KBM-7 (cell line): ENCODE measurements at regions not wholly inside any gene's neighbourhood (a gene's known extent, or its start where the extent isn't known, plus 50 kb on each side); places are given as distances from the start of the nearest gene placed in this dataset.
"Not testable (repeated sequence)": the region's sequence is repeated elsewhere in the genome, so short reads cannot be mapped to it uniquely, and the experiment has no call there.

Experiments
- DNase-seq: peaks from one replicate; pipeline ENCODE4 v3.0.0-alpha.2; 2015
- in situ Hi-C: fragments of 300-500 bp; cut with MboI; formaldehyde crosslinking; loops from 2 replicates; pipeline ENCODE4 v1.14.3; 2020; ENCODE audit warnings: low sequenced_read_pairs, low pct_unique_long_range_greater_than_20kb, mixed read lengths

GRCh38 chr9:759983-760736 lies 81.3 kb upstream of the DMRT1 start:
- DNase-seq = no peak
- in situ Hi-C loops = loop anchor here (10.0 kb wide), 1 partner anchor 145 kb away; no protein-coding TSS in a partner anchor

GRCh38 chr9:761176-761792 lies 80.2 kb upstream of the DMRT1 start:
- in situ Hi-C loops = loop anchor here (10.0 kb wide), 1 partner anchor 146 kb away; no protein-coding TSS in a partner anchor
- DNase-seq = no peak

GRCh38 chr9:761793-762560 lies 79.5 kb upstream of the DMRT1 start:
- no peak for DNase-seq
- in situ Hi-C loops = loop anchor here (10.0 kb wide), 1 partner anchor 147 kb away; no protein-coding TSS in a partner anchor

GRCh38 chr9:763692-764091 lies 77.8 kb upstream of the DMRT1 start:
- no peak for DNase-seq
- in situ Hi-C loops = loop anchor here (10.0 kb wide), 1 partner anchor 149 kb away; no protein-coding TSS in a partner anchor

GRCh38 chr9:764105-764524 lies 77.4 kb upstream of the DMRT1 start:
- in situ Hi-C loops = loop anchor here (10.0 kb wide), 1 partner anchor 149 kb away; no protein-coding TSS in a partner anchor
- DNase-seq = peak; percentile 94

GRCh38 chr9:764986-765385 lies 76.5 kb upstream of the DMRT1 start:
- no peak for DNase-seq
- in situ Hi-C loops = loop anchor here (10.0 kb wide), 1 partner anchor 150 kb away; no protein-coding TSS in a partner anchor

- not testable (repeated sequence) for DNase-seq
- in situ Hi-C loops = loop anchor here (10.0 kb wide), 1 partner anchor 152 kb away; no protein-coding TSS in a partner anchor
These were observed 74.4 kb upstream of the DMRT1 start for GRCh38 chr9:767061-767561.

GRCh38 chr9:776086-776485 lies 65.4 kb upstream of the DMRT1 start:
- DNase-seq = no peak
- in situ Hi-C loops = no loop called here

- DNase-seq = no peak
- in situ Hi-C loops = no loop called here
These were observed 63.5 kb upstream of the DMRT1 start for GRCh38 chr9:777978-778377.

GRCh38 chr9:784202-784601 lies 57.3 kb upstream of the DMRT1 start:
- no peak for DNase-seq
- in situ Hi-C loops = no loop called here

GRCh38 chr9:784916-785315 lies 56.6 kb upstream of the DMRT1 start:
- DNase-seq = no peak
- in situ Hi-C loops = no loop called here

- DNase-seq = no peak
- in situ Hi-C loops = no loop called here
These were observed 55.5 kb upstream of the DMRT1 start for GRCh38 chr9:785997-786396.

GRCh38 chr9:786405-786804 lies 55.1 kb upstream of the DMRT1 start:
- in situ Hi-C loops = no loop called here
- DNase-seq = no peak

GRCh38 chr9:788777-789176 lies 52.7 kb upstream of the DMRT1 start:
- in situ Hi-C loops = no loop called here
- DNase-seq = no peak
